HFF-Myc (cell line): ENCODE measurements at regions not wholly inside any gene's neighbourhood (a gene's known extent, or its start where the extent isn't known, plus 50 kb on each side); places are given as distances from the start of the nearest gene placed in this dataset.

Experiments
- DNase-seq: peaks from one replicate; pipeline ENCODE4 v3.0.0-alpha.2; 2011; ENCODE audit warnings: low read depth; ENCODE audit errors: extremely low read depth
- H3K4me3 ChIP-seq: replicated peaks from 2 replicates; pipeline ENCODE4 v1.5.1; 2011; ENCODE audit warnings: low read depth, mild to moderate bottlenecking, control low read depth, low read length
- CTCF ChIP-seq: IDR thresholded peaks from 2 replicates; pipeline ENCODE4 v1.5.1; 2012; ENCODE audit warnings: mild to moderate bottlenecking, low read depth, low read length, control low read depth; ENCODE audit errors: missing control alignments

DNA sequence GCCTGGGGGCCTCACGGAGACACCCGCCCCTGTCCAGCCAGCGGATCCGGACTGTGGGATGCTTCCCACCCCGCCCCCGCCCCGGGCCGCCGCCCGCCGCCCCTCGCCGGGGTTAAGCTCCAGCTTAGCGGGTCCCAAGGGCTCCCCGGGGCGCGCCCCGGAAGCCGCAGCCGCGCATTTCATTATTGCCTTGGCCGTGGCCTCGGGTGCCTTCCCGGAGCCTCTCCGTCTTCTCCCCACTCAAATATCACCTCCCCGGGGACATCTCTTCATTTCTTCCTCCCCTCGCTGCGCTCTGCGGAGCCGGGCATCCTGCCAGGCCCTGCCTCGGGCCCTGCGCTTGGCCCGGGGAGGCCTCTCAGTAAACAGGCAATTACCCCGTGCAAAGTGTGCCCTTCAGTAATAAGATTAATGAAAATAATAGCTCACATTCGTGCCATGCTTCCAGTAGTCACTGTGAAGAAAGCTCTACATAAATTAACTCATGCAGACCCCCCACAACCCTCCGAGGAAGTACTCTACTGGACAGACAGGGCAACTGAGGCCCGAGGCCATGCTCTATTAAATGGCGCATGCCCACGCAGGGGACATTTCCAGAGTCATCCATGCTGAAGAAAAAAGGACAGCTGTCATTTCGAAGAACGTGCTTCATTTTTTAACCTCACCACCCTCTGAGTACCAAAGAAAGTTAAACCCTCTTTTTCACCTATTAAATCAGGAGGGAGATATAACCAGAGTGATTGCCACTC, 49.9 kb upstream of the LAPTM5 start:
- DNase-seq = no peak
- H3K4me3 ChIP-seq = no peak overlapping the region
- no peak for TF ChIP-seq CTCF
